H1 (cell line): ENCODE measurements at regions not wholly inside any gene's neighbourhood (a gene's known extent, or its start where the extent isn't known, plus 50 kb on each side); places are given as distances from the start of the nearest gene placed in this dataset.

ENCODE experiments used
- ATF2 ChIP-seq: IDR thresholded peaks from 2 replicates; pipeline ENCODE4 v1.6.1; 2012; ENCODE audit warnings: low read length, inconsistent platforms
- CEBPB ChIP-seq: IDR thresholded peaks from 2 replicates; pipeline ENCODE4 v1.6.1; 2012; ENCODE audit warnings: low read depth, low read length
- EP300 ChIP-seq, 2 experiments: IDR thresholded peaks; 1 replicate in 1 of 2; 2 replicates in 1 of 2; pipeline ENCODE4 v1.6.1; 2011 to 2012; ENCODE audit warnings: low read depth in 2 of 2, low read length in 2 of 2, mild to moderate bottlenecking in 2 of 2, borderline replicate concordance in 1 of 2, inconsistent platforms in 1 of 2, moderate library complexity in 1 of 2
- KDM1A ChIP-seq: fragments of 200-600, 300-600 bp; sonication (generic); IDR thresholded peaks from 2 replicates; pipeline ENCODE4 v1.7.1; 2016; ENCODE audit warnings: mild to moderate bottlenecking, low read length, borderline replicate concordance
- NANOG ChIP-seq: IDR thresholded peaks from 2 replicates; pipeline ENCODE4 v1.6.1; 2011; ENCODE audit warnings: low read length, low read depth, mild to moderate bottlenecking, inconsistent platforms; ENCODE audit not compliant: insufficient read depth, poor library complexity, severe bottlenecking
- POLR2AphosphoS5 ChIP-seq: IDR thresholded peaks from 2 replicates; pipeline ENCODE4 v1.6.1; 2011; ENCODE audit warnings: low read depth, low read length
- ZNF274 ChIP-seq: IDR thresholded peaks from 2 replicates; pipeline ENCODE4 v1.7.0; 2012; ENCODE audit warnings: low read length, borderline replicate concordance; ENCODE audit errors: extremely low read depth

GRCh38 chr13:107459430-107459829 lies 755.9 kb downstream of the LIG4 start (continued):
- TF ChIP-seq EP300 (IDR thresholded peaks at IDR 0.05; ENCODE audit: borderline replicate concordance in 1 of 2, low read depth in 2 of 2, low read length in 2 of 2) (no peak), ATF2 (no peak), KDM1A (no peak), CEBPB (no peak), ZNF274 (no peak), NANOG (no peak), POLR2AphosphoS5 (no peak)
- TF ChIP-seq, all 59 proteins: peak for 0
